BLaER1 treated with 17β-estradiol and CSF1 and Interleukin-3, amounts not matched to agents 10 nM and 100 nM (cell line): ENCODE measurements at regions not wholly inside any gene's neighbourhood (a gene's known extent, or its start where the extent isn't known, plus 50 kb on each side); places are given as distances from the start of the nearest gene placed in this dataset.

ENCODE experiments used
- H3K27ac ChIP-seq, 11 experiments: shearing (Covaris generic); formaldehyde crosslinking; 2 replicates each; pipeline ENCODE4 v1.8.1; 2022
- H3K27me3 ChIP-seq, 11 experiments: shearing (Covaris generic); formaldehyde crosslinking; 2 replicates each; pipeline ENCODE4 v1.8.1; 2022
- H3K36me3 ChIP-seq, 11 experiments: shearing (Covaris generic); formaldehyde crosslinking; 2 replicates each; pipeline ENCODE4 v1.8.1; 2022
- H3K4me1 ChIP-seq, 10 experiments: shearing (Covaris generic); formaldehyde crosslinking; 2 replicates each; pipeline ENCODE4 v1.8.1; 2022
- H3K4me2 ChIP-seq, 11 experiments: shearing (Covaris generic); formaldehyde crosslinking; 2 replicates each; pipeline ENCODE4 v1.8.1; 2022
- H3K4me3 ChIP-seq, 10 experiments: shearing (Covaris generic); formaldehyde crosslinking; 2 replicates each; pipeline ENCODE4 v1.8.1; 2022
- H3K9ac ChIP-seq, 11 experiments: shearing (Covaris generic); formaldehyde crosslinking; 2 replicates each; pipeline ENCODE4 v1.8.1; 2022
- H3K9me3 ChIP-seq, 11 experiments: shearing (Covaris generic); formaldehyde crosslinking; replicated peaks in 1 of 11; 2 replicates each; pipeline ENCODE4 v1.8.1; 2022
- H4K20me1 ChIP-seq, 11 experiments: shearing (Covaris generic); formaldehyde crosslinking; 2 replicates each; pipeline ENCODE4 v1.8.1; 2022
- Cebpa-rat ChIP-seq, 11 experiments: shearing (Covaris generic); IDR thresholded peaks; 2 replicates each; pipeline ENCODE4 v1.8.1; 2022

DNA sequence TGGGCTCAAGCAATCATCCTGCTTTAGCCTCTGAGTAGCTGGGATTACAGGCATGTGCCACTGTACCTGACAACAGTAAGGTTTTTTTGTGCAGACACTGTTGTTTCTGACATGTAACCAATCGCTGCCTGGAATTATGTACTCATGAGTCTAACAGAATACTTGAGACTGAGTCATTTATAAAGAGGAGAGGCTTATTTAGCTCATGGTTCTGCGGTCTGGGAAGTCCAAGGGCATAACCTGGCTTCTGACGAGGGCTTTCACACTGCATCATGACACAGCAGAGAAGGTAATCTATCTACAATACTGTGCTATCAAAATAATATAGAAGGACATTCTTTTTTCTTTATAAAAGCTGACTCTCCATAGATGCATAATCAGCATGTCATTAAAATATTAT is 115.5 kb upstream of the STOX2 start:
- no peak overlapping the region for H3K9ac ChIP-seq
- TF ChIP-seq Cebpa-rat (IDR thresholded peaks at IDR 0.05), result no peak
- no peak overlapping the region for H3K4me3 ChIP-seq
- H3K36me3 ChIP-seq, result no peaks in the 10 kb centered on the region
- H3K27ac ChIP-seq, result no peak overlapping the region
- H3K4me2 ChIP-seq, result no peak overlapping the region
- H3K27me3 ChIP-seq, result no peaks in the 10 kb centered on the region
- no peaks in the 10 kb centered on the region for H4K20me1 ChIP-seq
- no peaks in the 10 kb centered on the region for H3K4me1 ChIP-seq
- H3K9me3 ChIP-seq, result peaks cover 19 to 37% (median 23%) of the 10 kb centered on the region in 11 experiments

DNA sequence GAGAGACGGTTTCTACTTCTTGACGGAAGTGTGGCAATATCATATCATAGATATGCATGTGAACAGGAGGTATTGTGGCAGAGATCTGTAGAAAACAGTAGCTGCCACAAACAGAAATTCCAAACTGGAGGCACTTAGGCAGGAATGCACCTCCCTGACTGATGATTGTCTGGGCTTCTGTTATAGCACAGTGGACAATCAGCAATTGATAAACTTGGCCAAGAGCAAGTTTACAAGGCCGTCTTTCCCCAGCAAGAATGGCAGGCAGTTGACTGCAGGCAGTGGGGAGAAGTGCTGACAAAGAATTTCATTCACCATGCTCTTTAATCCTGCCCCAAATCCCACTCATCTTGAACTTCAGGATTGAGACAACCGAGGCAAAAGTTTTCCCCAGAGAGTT is 114.4 kb upstream of the STOX2 start:
- no peak overlapping the region for H3K27ac ChIP-seq
- H3K27me3 ChIP-seq, result no peaks in the 10 kb centered on the region
- TF ChIP-seq Cebpa-rat (IDR thresholded peaks at IDR 0.05), result no peak
- H4K20me1 ChIP-seq, result no peaks in the 10 kb centered on the region
- no peaks in the 10 kb centered on the region for H3K36me3 ChIP-seq
- no peaks in the 10 kb centered on the region for H3K4me1 ChIP-seq
- H3K4me3 ChIP-seq, result no peak overlapping the region
- no peak overlapping the region for H3K4me2 ChIP-seq
- peaks cover 28 to 45% (median 32%) of the 10 kb centered on the region in 11 experiments for H3K9me3 ChIP-seq
- no peak overlapping the region for H3K9ac ChIP-seq

GRCh38 chr4:183797011-183797444 is 108.1 kb upstream of the STOX2 start:
- peaks cover 35 to 48% (median 43%) of the 10 kb centered on the region in 11 experiments for H3K27me3 ChIP-seq
- no peak for TF ChIP-seq Cebpa-rat (IDR thresholded peaks at IDR 0.05)
- H3K4me3 ChIP-seq, result peak overlapping the region in 7 of 10 experiments; percentile 6 to 55 (median 32); a peak in 5 of 20 replicates
- 0 out of 22 replicates have a peak, but pooled peaks cover 0 to 6% (median 0%) of the 10 kb centered on the region in 11 experiments for H3K36me3 ChIP-seq
- H3K4me2 ChIP-seq, result no peak overlapping the region
- peaks cover 60 to 70% (median 66%) of the 10 kb centered on the region in 11 experiments for H3K9me3 ChIP-seq
- H4K20me1 ChIP-seq, result no peaks in the 10 kb centered on the region
- no peaks in the 10 kb centered on the region for H3K4me1 ChIP-seq
- no peak overlapping the region for H3K9ac ChIP-seq
- no peak overlapping the region for H3K27ac ChIP-seq

- Histone ChIP-seq H3K9ac (no peak overlapping the region), H3K9me3 (peaks cover 57 to 65% (median 63%) of the 10 kb centered on the region in 11 experiments), H3K36me3 (0 out of 22 replicates have a peak, but pooled peaks cover 0 to 6% (median 0%) of the 10 kb centered on the region in 11 experiments), H3K27ac (no peak overlapping the region), H3K27me3 (peaks cover 35 to 48% (median 43%) of the 10 kb centered on the region in 11 experiments), H3K4me1 (no peaks in the 10 kb centered on the region), H4K20me1 (no peaks in the 10 kb centered on the region), H3K4me2 (peak overlapping the region in 4 of 11 experiments; percentile 11 to 29 (median 22); a peak in 2 of 22 replicates), H3K4me3 (peak overlapping the region in 9 of 10 experiments; percentile 6 to 55 (median 32); a peak in 12 of 20 replicates)
- no peak for TF ChIP-seq Cebpa-rat (IDR thresholded peaks at IDR 0.05)
These were observed 107.4 kb upstream of the STOX2 start for GRCh38 chr4:183797445-183798300.

DNA sequence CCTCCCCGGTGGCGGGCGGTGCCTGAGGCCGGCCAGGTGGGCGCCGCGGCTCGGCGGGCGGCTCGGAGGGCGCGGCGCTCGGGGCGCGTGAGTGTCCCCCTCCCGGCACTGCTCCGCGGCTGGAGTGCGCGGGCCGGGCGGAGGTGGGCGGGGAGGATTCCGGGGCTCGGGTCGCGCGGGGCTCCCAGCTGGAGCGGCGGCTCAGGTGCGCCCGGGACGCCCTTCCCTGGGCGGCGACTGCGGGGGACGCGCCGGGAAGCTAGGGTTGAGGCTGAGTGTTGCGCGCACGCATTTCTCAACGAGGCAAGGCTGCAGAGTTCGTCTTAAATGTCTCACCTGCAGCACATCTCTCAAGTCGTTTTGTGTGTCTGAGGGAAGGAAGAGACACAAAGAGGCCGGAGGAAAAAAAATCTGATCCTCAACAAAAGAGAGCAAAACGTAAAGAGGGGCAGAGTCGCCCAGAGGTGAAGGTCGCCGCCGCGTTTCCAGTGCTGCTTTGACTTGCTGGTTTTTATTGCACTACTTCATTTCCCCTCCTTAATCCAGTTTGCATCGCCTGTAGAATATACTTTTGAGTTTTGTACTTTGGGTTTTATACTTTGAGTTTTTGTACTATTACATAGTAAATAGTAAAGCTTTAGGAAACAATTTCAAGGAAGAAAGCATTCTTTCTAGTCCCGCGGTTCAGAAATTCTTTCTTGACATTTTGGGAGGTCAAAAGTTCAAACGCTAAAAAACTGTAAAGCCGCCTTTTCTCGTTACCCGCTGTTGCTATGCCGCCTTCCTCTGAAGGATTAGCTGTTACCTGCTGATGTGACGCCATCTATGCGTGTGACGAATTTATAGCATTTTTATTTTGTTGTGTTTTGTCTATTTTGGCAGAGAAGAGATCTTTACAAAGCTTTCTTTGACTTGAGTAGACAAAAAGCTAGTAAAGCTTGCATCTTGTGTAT is 106.5 kb upstream of the STOX2 start:
- Histone ChIP-seq H3K9me3 (peaks cover 48 to 60% (median 54%) of the 10 kb centered on the region in 11 experiments), H3K36me3 (0 out of 22 replicates have a peak, but pooled peaks cover 0 to 6% (median 0%) of the 10 kb centered on the region in 11 experiments), H3K4me1 (no peaks in the 10 kb centered on the region), H3K27me3 (peaks cover 35 to 48% (median 43%) of the 10 kb centered on the region in 11 experiments), H4K20me1 (no peaks in the 10 kb centered on the region), H3K9ac (no peak overlapping the region), H3K4me3 (peak overlapping the region in 9 of 10 experiments; percentile 6 to 55 (median 32); a peak in 11 of 20 replicates), H3K4me2 (peak overlapping the region in 4 of 11 experiments; percentile 11 to 29 (median 22); a peak in 2 of 22 replicates), H3K27ac (no peak overlapping the region)
- TF ChIP-seq Cebpa-rat (IDR thresholded peaks at IDR 0.05), result no peak

GRCh38 chr4:183801457-183802165 is 103.5 kb upstream of the STOX2 start:
- Histone ChIP-seq H3K9ac (no peak overlapping the region), H3K4me3 (no peak overlapping the region), H3K9me3 (peaks cover 20 to 31% (median 26%) of the 10 kb centered on the region in 11 experiments), H3K4me2 (no peak overlapping the region), H3K4me1 (no peaks in the 10 kb centered on the region), H4K20me1 (no peaks in the 10 kb centered on the region), H3K27ac (no peak overlapping the region), H3K27me3 (peaks cover 35 to 44% (median 41%) of the 10 kb centered on the region in 11 experiments), H3K36me3 (0 out of 22 replicates have a peak, but pooled peaks cover 0 to 6% (median 0%) of the 10 kb centered on the region in 11 experiments)
- TF ChIP-seq Cebpa-rat (IDR thresholded peaks at IDR 0.05), result no peak

DNA sequence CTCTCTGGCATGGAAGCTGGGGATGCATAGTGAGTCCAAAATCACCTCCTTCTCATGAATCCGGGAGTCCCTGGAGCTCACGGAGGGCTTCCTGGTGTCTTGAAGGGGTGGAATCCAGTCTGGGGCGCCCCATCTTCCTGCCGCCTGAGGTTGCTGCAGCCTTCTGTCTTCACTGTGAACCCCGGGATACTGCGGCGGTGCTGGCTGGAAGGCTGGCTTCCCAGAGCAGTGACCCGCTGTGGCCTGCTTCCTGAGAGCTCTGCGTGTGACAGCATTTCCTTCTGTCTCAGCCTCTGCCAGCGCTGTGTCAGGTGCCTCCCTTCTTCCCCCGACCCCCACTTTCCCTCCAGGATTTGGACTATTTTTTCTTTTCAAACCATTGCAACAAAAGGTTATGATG is 98.8 kb upstream of the STOX2 start:
- Histone ChIP-seq H3K27me3 (no peaks in the 10 kb centered on the region), H3K4me1 (no peaks in the 10 kb centered on the region), H3K4me3 (no peak overlapping the region), H3K27ac (no peak overlapping the region), H3K9ac (no peak overlapping the region), H3K9me3 (peaks cover 0 to 10% (median 0%) of the 10 kb centered on the region in 11 experiments; a peak in 1 of 22 replicates), H3K4me2 (no peak overlapping the region), H3K36me3 (no peaks in the 10 kb centered on the region), H4K20me1 (no peaks in the 10 kb centered on the region)
- TF ChIP-seq Cebpa-rat (IDR thresholded peaks at IDR 0.05), result no peak

DNA sequence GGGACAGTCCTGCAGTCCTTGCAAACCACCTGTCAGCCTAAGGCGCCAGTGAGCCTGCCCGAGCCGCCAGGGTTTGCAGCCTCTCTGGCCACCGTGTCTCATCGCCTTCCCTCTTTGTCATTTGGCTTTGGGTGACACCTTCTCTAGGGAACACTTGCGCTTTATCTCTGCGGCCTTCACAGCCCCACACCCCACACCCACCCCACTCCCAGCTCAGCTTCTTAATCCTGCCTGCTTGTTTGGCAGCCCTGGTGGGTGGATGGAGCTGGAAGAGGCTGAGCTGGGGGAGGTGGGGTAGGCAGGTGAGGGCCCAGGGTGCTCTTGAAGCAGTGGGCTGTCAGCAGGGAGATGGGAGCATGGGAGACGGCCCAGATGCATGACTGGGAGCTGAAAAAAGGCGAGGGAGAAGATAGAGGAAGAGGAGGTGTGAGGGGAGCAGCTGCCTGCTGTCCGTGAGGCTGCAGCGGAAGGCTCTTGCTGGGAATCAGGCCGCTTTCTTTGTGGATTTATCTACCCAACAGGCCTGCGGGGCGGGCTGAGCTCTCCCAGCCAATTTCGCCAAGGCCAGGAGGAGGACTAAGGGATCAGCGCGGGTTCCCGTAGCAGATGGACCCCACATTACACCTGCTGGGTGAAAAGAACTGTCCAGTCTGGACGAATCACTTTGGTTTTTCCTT is 97.5 kb upstream of the STOX2 start:
- Histone ChIP-seq H3K9me3 (peaks cover 0 to 10% (median 0%) of the 10 kb centered on the region in 11 experiments; a peak in 1 of 22 replicates), H3K4me3 (no peak overlapping the region), H4K20me1 (no peaks in the 10 kb centered on the region), H3K4me2 (no peak overlapping the region), H3K27me3 (no peaks in the 10 kb centered on the region), H3K4me1 (no peaks in the 10 kb centered on the region), H3K36me3 (no peaks in the 10 kb centered on the region), H3K9ac (no peak overlapping the region), H3K27ac (no peak overlapping the region)
- no peak for TF ChIP-seq Cebpa-rat (IDR thresholded peaks at IDR 0.05)
